ENCODE measurements at regions not wholly inside any gene's neighbourhood (a gene's known extent, or its start where the extent isn't known, plus 50 kb on each side); places are given as distances from the start of the nearest gene placed in this dataset.

GRCh38 chr2:2588777-2589176 lies 257.7 kb upstream of the MYT1L start:
- TF ChIP-seq CTCF (IDR thresholded peaks at IDR 0.05) (no peak), EP300 (IDR thresholded peaks at IDR 0.05) (no peak)

All from suprapubic skin (tissue), 3 donors.